BJ (cell line): ENCODE measurements at regions not wholly inside any gene's neighbourhood (a gene's known extent, or its start where the extent isn't known, plus 50 kb on each side); places are given as distances from the start of the nearest gene placed in this dataset.

Experiments used
- CTCF ChIA-PET: fragments of 350-600 bp; formaldehyde crosslinking; extraction: SDS; loops from one replicate; lab custom pipeline; 2021; ENCODE audit warnings: antibody characterized with exemption, inconsistent platforms; lab: Yijun Ruan, JAX
- POLR2A ChIA-PET: fragments of 300-600 bp; sonication (Branson Sonifier 250); formaldehyde crosslinking; extraction: SDS; loops from one replicate; lab custom pipeline; 2021; ENCODE audit warnings: antibody characterized with exemption; lab: Charles Lee
- DNase-seq: peaks from one replicate; pipeline ENCODE4 v3.0.0-alpha.2; 2011; ENCODE audit warnings: low read depth
- H3K27me3 ChIP-seq: 2 replicates; pipeline ENCODE4 v1.6.0; 2011; ENCODE audit warnings: low read length; ENCODE audit not compliant: control insufficient read depth, insufficient read depth
- H3K36me3 ChIP-seq: 2 replicates; pipeline ENCODE4 v1.5.1; 2011; ENCODE audit warnings: low read length; ENCODE audit not compliant: control insufficient read depth, insufficient read depth
- H3K4me3 ChIP-seq: 2 replicates; pipeline ENCODE4 v1.5.1; 2011; ENCODE audit warnings: low read depth, mild to moderate bottlenecking, control low read depth, low read length
- CTCF ChIP-seq: IDR thresholded peaks from 2 replicates; pipeline ENCODE4 v1.5.1; 2011; ENCODE audit warnings: low read depth, mild to moderate bottlenecking, control low read depth, inconsistent platforms, low read length, moderate library complexity; ENCODE audit not compliant: insufficient read depth

- TF ChIP-seq CTCF = no peak
- no peak for DNase-seq
- POLR2A ChIA-PET = no interaction called here
- Histone ChIP-seq H3K27me3 (no peaks in the 10 kb centered on the region), H3K4me3 (no peak overlapping the region), H3K36me3 (no peaks in the 10 kb centered on the region)
- CTCF ChIA-PET = interaction anchor here (1.9 kb wide), 1 partner anchor 10 kb away, joined by 5 read pairs; no protein-coding TSS in a partner anchor
Measured at GRCh38 chr2:156145976-156146375, 186.5 kb downstream of the NR4A2 start.

- Histone ChIP-seq H3K4me3 (no peak overlapping the region), H3K27me3 (no peaks in the 10 kb centered on the region), H3K36me3 (no peaks in the 10 kb centered on the region)
- ChIA-PET POLR2A (no interaction called here), CTCF (no interaction called here)
- DNase-seq = no peak
- TF ChIP-seq CTCF = no peak
Measured at GRCh38 chr2:156145469-156145868, 187.1 kb downstream of the NR4A2 start.

- no peak for TF ChIP-seq CTCF
- Histone ChIP-seq H3K4me3 (no peak overlapping the region), H3K27me3 (no peaks in the 10 kb centered on the region), H3K36me3 (no peaks in the 10 kb centered on the region)
- no peak for DNase-seq
- ChIA-PET CTCF (interaction anchor here (1.1 kb wide), 1 partner anchor 10 kb away, joined by 5 read pairs; no protein-coding TSS in a partner anchor), POLR2A (no interaction called here)
Measured at GRCh38 chr2:156136566-156136965, 196.0 kb downstream of the NR4A2 start.

GRCh38 chr2:156134887-156135286, 197.6 kb downstream of the NR4A2 start:
- TF ChIP-seq CTCF = no peak
- CTCF ChIA-PET = interaction anchor here (1.0 kb wide), 1 partner anchor 16 kb away, joined by 3 read pairs; no protein-coding TSS in a partner anchor
- POLR2A ChIA-PET = no interaction called here
- Histone ChIP-seq H3K4me3 (no peak overlapping the region), H3K36me3 (no peaks in the 10 kb centered on the region), H3K27me3 (no peaks in the 10 kb centered on the region)
- DNase-seq = no peak

- TF ChIP-seq CTCF = no peak
- ChIA-PET CTCF (no interaction called here), POLR2A (no interaction called here)
- H3K27me3 ChIP-seq = no peaks in the 10 kb centered on the region
- no peak for DNase-seq
- no peaks in the 10 kb centered on the region for H3K36me3 ChIP-seq
- H3K4me3 ChIP-seq = no peak overlapping the region
Measured at GRCh38 chr2:156132941-156133340, 199.6 kb downstream of the NR4A2 start.
